ENCODE measurements at regions not wholly inside any gene's neighbourhood (a gene's known extent, or its start where the extent isn't known, plus 50 kb on each side); places are given as distances from the start of the nearest gene placed in this dataset.
A peak's percentile ranks its signal among the peaks of the same experiment; 100 is the strongest.
"Not testable (repeated sequence)": the region's sequence is repeated elsewhere in the genome, so short reads cannot be mapped to it uniquely, and the experiment has no call there.

GRCh38 chr2:16221461-16222010, 281.2 kb downstream of the MYCN start:
- no peak for DNase-seq (ENCODE audit: low spot score)

- no peak for DNase-seq (ENCODE audit: low spot score)
Observed at GRCh38 chr2:16219292-16219975, 279.1 kb downstream of the MYCN start.

GRCh38 chr2:16218625-16219024, 278.3 kb downstream of the MYCN start:
- peak; percentile 30 for DNase-seq (ENCODE audit: low spot score)

GRCh38 chr2:16218161-16218560, 277.8 kb downstream of the MYCN start:
- no peak for DNase-seq (ENCODE audit: low spot score)

- DNase-seq (ENCODE audit: low spot score) = not testable (repeated sequence)
Observed at GRCh38 chr2:16217741-16218140, 277.4 kb downstream of the MYCN start.

GRCh38 chr2:16217291-16217690, 276.9 kb downstream of the MYCN start:
- DNase-seq (ENCODE audit: low spot score) = no peak

GRCh38 chr2:16216558-16216945, 276.2 kb downstream of the MYCN start:
- peak; percentile 19 for DNase-seq (ENCODE audit: low spot score)

- peak; percentile 58 for DNase-seq (ENCODE audit: low spot score)
Observed at GRCh38 chr2:16215902-16216557, 275.7 kb downstream of the MYCN start.

- DNase-seq (ENCODE audit: low spot score) = no peak
Observed at GRCh38 chr2:16214861-16215260, 274.5 kb downstream of the MYCN start.

- no peak for DNase-seq (ENCODE audit: low spot score)
Observed at GRCh38 chr2:16214391-16214790, 274.0 kb downstream of the MYCN start.

- no peak for DNase-seq (ENCODE audit: low spot score)
Observed at GRCh38 chr2:16212321-16212720, 272.0 kb downstream of the MYCN start.

GRCh38 chr2:16211341-16211740, 271.0 kb downstream of the MYCN start:
- DNase-seq (ENCODE audit: low spot score) = no peak

- DNase-seq (ENCODE audit: low spot score) = no peak
Observed at GRCh38 chr2:16210841-16211240, 270.5 kb downstream of the MYCN start.

GRCh38 chr2:16209799-16210198, 269.4 kb downstream of the MYCN start:
- DNase-seq (ENCODE audit: low spot score) = no peak

GRCh38 chr2:16208921-16209320, 268.6 kb downstream of the MYCN start:
- no peak for DNase-seq (ENCODE audit: low spot score)

GRCh38 chr2:16208241-16208797, 268.0 kb downstream of the MYCN start:
- DNase-seq (ENCODE audit: low spot score) = no peak

GRCh38 chr2:16207611-16208010, 267.3 kb downstream of the MYCN start:
- DNase-seq (ENCODE audit: low spot score) = no peak

GRCh38 chr2:16207151-16207550, 266.8 kb downstream of the MYCN start:
- DNase-seq (ENCODE audit: low spot score) = no peak

- no peak for DNase-seq (ENCODE audit: low spot score)
Observed at GRCh38 chr2:16206191-16206944, 266.0 kb downstream of the MYCN start.

- no peak for DNase-seq (ENCODE audit: low spot score)
Observed at GRCh38 chr2:16205631-16206030, 265.3 kb downstream of the MYCN start.

- DNase-seq (ENCODE audit: low spot score) = no peak
Observed at GRCh38 chr2:16204886-16205620, 264.7 kb downstream of the MYCN start.

- DNase-seq (ENCODE audit: low spot score) = no peak
Observed at GRCh38 chr2:16204251-16204650, 263.9 kb downstream of the MYCN start.
